Fibroblast of skin of left biceps (primary cell): ENCODE measurements at regions not wholly inside any gene's neighbourhood (a gene's known extent, or its start where the extent isn't known, plus 50 kb on each side); places are given as distances from the start of the nearest gene placed in this dataset.
A peak's percentile ranks its signal among the peaks of the same experiment; 100 is the strongest.

Source experiments
- DNase-seq, 2 experiments: peaks; one replicate each; pipeline ENCODE4 v3.0.0-alpha.2; 2013; ENCODE audit warnings: low read depth in 2 of 2

GRCh38 chr5:120402606-120403005 is 61.5 kb upstream of the PRR16 start:
- no peak for DNase-seq

- peak; percentile 86 to 88 for DNase-seq
These were observed 58.7 kb upstream of the PRR16 start for GRCh38 chr5:120405286-120405864.

- peak; percentile 29 to 36 for DNase-seq
These were observed 58.2 kb upstream of the PRR16 start for GRCh38 chr5:120405923-120406322.

- no peak for DNase-seq
These were observed 50.4 kb upstream of the PRR16 start for GRCh38 chr5:120413686-120414085.
